Liver (tissue), 3 donors: ENCODE measurements at regions not wholly inside any gene's neighbourhood (a gene's known extent, or its start where the extent isn't known, plus 50 kb on each side); places are given as distances from the start of the nearest gene placed in this dataset.

Source experiments
- ATF3 ChIP-seq: IDR thresholded peaks from 2 replicates; pipeline ENCODE4 v1.6.1; 2016; ENCODE audit warnings: antibody characterized with exemption
- CTCF ChIP-seq: fragments of 150-350 bp; IDR thresholded peaks from 2 replicates; pipeline ENCODE4 v1.5.1; 2017; ENCODE audit warnings: improper control_type of control experiment, low read depth, low read length; ENCODE audit not compliant: missing input control
- EGR1 ChIP-seq, 2 donors: IDR thresholded peaks; 2 replicates each; pipeline ENCODE4 v1.6.1; 2016 to 2018; ENCODE audit warnings: antibody characterized with exemption in 2 of 2, low read depth in 2 of 2
- FOXA2 ChIP-seq: IDR thresholded peaks from 2 replicates; pipeline ENCODE4 v1.6.1; 2016; ENCODE audit warnings: antibody characterized with exemption
- MAX ChIP-seq: IDR thresholded peaks from 2 replicates; pipeline ENCODE4 v1.6.1; 2016; ENCODE audit warnings: antibody characterized with exemption
- RAD21 ChIP-seq, 2 donors: IDR thresholded peaks; 2 replicates each; pipeline ENCODE4 v1.6.1; 2016; ENCODE audit warnings: antibody characterized with exemption in 2 of 2, mild to moderate bottlenecking in 2 of 2
- REST ChIP-seq: IDR thresholded peaks from 2 replicates; pipeline ENCODE4 v1.6.1; 2016; ENCODE audit warnings: antibody characterized with exemption, mild to moderate bottlenecking
- RXRA ChIP-seq, 2 donors: IDR thresholded peaks; 2 replicates each; pipeline ENCODE4 v1.6.1; 2017 to 2018; ENCODE audit warnings: antibody characterized with exemption in 2 of 2, mild to moderate bottlenecking in 1 of 2
- SP1 ChIP-seq: IDR thresholded peaks from 2 replicates; pipeline ENCODE4 v1.6.1; 2018; ENCODE audit warnings: antibody characterized with exemption, mild to moderate bottlenecking
- YY1 ChIP-seq: IDR thresholded peaks from 2 replicates; pipeline ENCODE4 v1.6.1; 2016; ENCODE audit warnings: antibody characterized with exemption, mild to moderate bottlenecking
- donor health status: healthy.
- donor health status: healthy.

- no peak for TF ChIP-seq RXRA (IDR thresholded peaks at IDR 0.05)
- TF ChIP-seq CTCF, result no peak
- TF ChIP-seq FOXA2, result no peak
- no peak for TF ChIP-seq ATF3
- TF ChIP-seq MAX, result no peak
- TF ChIP-seq RAD21 (IDR thresholded peaks at IDR 0.05), result no peak
- TF ChIP-seq YY1, result no peak
- TF ChIP-seq REST, result no peak
- no peak for TF ChIP-seq SP1
- no peak for TF ChIP-seq EGR1 (IDR thresholded peaks at IDR 0.05; ENCODE audit: low read depth in 2 of 2)
Observed at GRCh38 chr12:69189378-69189978, 49.9 kb upstream of the CPSF6 start.
